ENCODE measurements at regions not wholly inside any gene's neighbourhood (a gene's known extent, or its start where the extent isn't known, plus 50 kb on each side); places are given as distances from the start of the nearest gene placed in this dataset.
A peak's percentile ranks its signal among the peaks of the same experiment; 100 is the strongest.

DNA sequence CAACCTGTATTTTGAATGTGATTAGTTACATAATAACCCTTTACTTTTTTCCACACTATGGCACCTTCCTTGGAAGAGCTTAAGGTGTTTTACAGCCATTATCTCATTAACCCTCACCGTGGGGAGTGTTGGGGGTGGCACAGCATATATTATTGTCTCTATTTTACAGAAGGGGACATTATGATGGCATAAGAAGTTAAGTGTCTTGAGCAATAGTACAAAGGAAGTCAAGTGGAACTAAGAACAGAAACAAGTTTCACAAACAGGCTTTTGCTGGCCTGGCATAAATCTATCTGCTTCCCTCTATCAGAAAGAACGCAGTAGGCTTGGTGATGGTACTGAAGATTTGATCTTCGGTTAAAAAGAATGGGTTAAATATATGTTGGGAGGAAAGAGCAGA lies 169.7 kb upstream of the OTX2 start:
- Histone ChIP-seq H3K9me3 (ENCODE audit: severe bottlenecking) (no peaks in the 10 kb centered on the region), H3K27me3 (ENCODE audit: insufficient read depth, low read depth, severe bottlenecking) (no peaks in the 10 kb centered on the region), H3K36me3 (no peaks in the 10 kb centered on the region), H3K27ac (no peak overlapping the region), H3K4me3 (ENCODE audit: low read depth, low read length) (no peak overlapping the region)
- TF ChIP-seq, protein P1, sequence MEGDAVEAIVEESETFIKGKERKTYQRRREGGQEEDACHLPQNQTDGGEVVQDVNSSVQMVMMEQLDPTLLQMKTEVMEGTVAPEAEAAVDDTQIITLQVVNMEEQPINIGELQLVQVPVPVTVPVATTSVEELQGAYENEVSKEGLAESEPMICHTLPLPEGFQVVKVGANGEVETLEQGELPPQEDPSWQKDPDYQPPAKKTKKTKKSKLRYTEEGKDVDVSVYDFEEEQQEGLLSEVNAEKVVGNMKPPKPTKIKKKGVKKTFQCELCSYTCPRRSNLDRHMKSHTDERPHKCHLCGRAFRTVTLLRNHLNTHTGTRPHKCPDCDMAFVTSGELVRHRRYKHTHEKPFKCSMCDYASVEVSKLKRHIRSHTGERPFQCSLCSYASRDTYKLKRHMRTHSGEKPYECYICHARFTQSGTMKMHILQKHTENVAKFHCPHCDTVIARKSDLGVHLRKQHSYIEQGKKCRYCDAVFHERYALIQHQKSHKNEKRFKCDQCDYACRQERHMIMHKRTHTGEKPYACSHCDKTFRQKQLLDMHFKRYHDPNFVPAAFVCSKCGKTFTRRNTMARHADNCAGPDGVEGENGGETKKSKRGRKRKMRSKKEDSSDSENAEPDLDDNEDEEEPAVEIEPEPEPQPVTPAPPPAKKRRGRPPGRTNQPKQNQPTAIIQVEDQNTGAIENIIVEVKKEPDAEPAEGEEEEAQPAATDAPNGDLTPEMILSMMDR (IDR thresholded peaks at IDR 0.05; ENCODE audit: low read depth, low read length): no peak
- no peak for DNase-seq

DNA sequence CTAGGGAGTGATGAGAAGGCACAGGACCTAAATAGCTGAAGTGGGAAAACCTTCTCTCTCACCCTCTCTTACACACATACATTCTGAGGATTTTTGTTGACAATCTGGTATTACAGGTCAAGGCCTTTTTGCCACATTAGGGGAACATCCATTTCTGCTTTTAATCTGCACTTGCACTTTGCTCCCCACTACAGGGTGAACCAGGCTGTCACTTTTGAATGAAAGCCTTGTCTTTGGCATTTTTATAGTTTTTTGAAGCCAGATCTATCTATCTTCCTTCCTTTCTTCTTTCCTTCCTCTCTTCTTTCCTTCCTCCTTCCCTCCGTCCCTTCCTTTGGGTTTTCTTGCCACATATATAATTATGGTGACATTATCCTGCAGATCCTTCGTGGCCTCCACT lies 165.9 kb upstream of the OTX2 start:
- no peak overlapping the region for H3K27ac ChIP-seq
- no peak overlapping the region for H3K4me3 ChIP-seq (ENCODE audit: low read depth, low read length)
- TF ChIP-seq, protein P1 (IDR thresholded peaks at IDR 0.05; ENCODE audit: low read depth, low read length): no peak
- DNase-seq: no peak
- H3K27me3 ChIP-seq (ENCODE audit: insufficient read depth, low read depth, severe bottlenecking): no peaks in the 10 kb centered on the region
- H3K9me3 ChIP-seq (ENCODE audit: severe bottlenecking): no peaks in the 10 kb centered on the region
- no peaks in the 10 kb centered on the region for H3K36me3 ChIP-seq

DNA sequence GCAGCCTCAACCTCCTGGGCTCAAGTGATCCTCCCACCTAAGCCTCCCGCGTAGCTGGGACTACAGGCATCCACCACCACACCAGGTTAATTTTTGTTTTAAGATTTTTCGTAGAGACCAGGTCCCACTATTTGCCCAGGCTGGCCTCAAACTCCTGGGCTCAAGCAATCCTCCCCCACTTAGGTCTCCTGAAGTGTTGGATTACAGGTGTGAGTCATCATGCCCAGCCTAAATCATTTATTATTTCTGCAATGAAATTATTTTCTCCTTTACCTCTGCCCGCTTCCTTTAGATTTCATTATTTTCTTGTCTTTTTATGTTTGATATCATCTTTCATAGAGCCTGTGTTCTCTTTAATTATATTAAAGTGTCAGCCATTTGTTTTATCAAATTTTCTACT lies 165.2 kb upstream of the OTX2 start:
- no peaks in the 10 kb centered on the region for H3K36me3 ChIP-seq
- no peak overlapping the region for H3K4me3 ChIP-seq (ENCODE audit: low read depth, low read length)
- no peaks in the 10 kb centered on the region for H3K27me3 ChIP-seq (ENCODE audit: insufficient read depth, low read depth, severe bottlenecking)
- H3K27ac ChIP-seq: no peak overlapping the region
- TF ChIP-seq, protein P1 (IDR thresholded peaks at IDR 0.05; ENCODE audit: low read depth, low read length): no peak
- DNase-seq: no peak
- H3K9me3 ChIP-seq (ENCODE audit: severe bottlenecking): no peaks in the 10 kb centered on the region

DNA sequence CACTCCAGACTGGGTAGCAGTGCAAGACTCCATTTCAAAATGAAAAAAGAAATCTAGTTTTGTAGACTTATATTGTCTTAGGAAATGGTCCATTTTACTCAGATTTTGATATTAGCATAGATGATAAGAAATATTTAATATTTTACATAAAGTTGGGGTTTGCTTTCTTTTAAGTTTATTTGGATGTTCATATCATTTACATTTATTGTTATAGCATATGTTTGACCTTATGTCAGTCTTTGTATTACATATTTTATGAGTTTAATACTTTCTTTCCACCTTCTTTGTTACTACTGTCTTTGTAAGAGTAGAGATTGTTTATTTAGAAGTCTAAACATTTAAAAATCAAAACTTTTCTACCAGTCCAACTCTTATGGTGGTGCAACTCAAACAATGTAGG lies 162.7 kb upstream of the OTX2 start:
- DNase-seq: no peak
- no peaks in the 10 kb centered on the region for H3K27me3 ChIP-seq (ENCODE audit: insufficient read depth, low read depth, severe bottlenecking)
- no peak overlapping the region for H3K27ac ChIP-seq
- no peaks in the 10 kb centered on the region for H3K9me3 ChIP-seq (ENCODE audit: severe bottlenecking)
- H3K4me3 ChIP-seq (ENCODE audit: low read depth, low read length): no peak overlapping the region
- TF ChIP-seq, protein P1 (IDR thresholded peaks at IDR 0.05; ENCODE audit: low read depth, low read length): no peak
- H3K36me3 ChIP-seq: no peaks in the 10 kb centered on the region

DNA sequence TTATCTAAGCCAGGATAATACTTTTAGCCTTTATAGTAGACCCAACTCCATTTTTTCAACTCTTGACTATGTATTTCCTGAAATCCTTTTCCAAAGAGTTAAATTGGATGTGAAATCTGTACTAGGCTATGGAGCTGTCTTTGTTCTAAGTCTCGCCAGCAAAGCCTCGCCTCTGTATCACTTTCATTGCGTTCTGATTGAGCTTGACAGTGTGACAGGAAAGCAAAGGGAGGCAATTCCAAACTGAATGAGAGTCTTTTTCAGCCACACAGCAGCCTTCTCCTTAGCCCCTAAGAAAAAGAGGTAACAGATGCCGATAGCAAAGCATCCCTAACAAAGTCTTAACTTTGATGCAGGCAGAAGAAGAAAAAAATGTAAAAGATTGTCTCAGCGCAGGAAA lies 154.6 kb upstream of the OTX2 start:
- Histone ChIP-seq H3K27me3 (ENCODE audit: insufficient read depth, low read depth, severe bottlenecking) (no peaks in the 10 kb centered on the region), H3K9me3 (ENCODE audit: severe bottlenecking) (no peaks in the 10 kb centered on the region), H3K27ac (no peak overlapping the region), H3K36me3 (no peaks in the 10 kb centered on the region), H3K4me3 (ENCODE audit: low read depth, low read length) (peak overlapping the region; percentile 13; the same call in 1 of the 2 replicates)
- TF ChIP-seq, protein P1 (IDR thresholded peaks at IDR 0.05; ENCODE audit: low read depth, low read length): no peak
- DNase-seq: peak; percentile 25

DNA sequence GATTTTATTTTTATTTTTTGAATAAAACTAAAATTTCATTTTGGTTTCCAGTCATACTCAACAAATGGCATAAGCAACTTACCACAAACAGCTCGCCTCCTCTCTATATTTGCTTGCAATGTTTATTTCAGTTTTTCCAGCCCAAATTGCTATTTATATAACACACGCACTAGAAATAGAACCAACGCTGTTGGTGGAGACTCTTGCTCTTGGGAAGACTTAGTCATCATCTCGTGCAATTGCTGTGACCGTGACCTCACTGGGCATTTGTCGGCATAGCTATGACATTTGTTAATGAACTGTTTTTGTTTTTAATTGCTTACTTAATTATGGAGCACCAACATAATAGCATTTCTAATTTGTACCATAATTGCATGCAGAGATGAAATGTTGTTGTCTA lies 153.1 kb upstream of the OTX2 start:
- Histone ChIP-seq H3K27ac (no peak overlapping the region), H3K27me3 (ENCODE audit: insufficient read depth, low read depth, severe bottlenecking) (no peaks in the 10 kb centered on the region), H3K36me3 (no peaks in the 10 kb centered on the region), H3K4me3 (ENCODE audit: low read depth, low read length) (no peak overlapping the region), H3K9me3 (ENCODE audit: severe bottlenecking) (no peaks in the 10 kb centered on the region)
- TF ChIP-seq, protein P1 (IDR thresholded peaks at IDR 0.05; ENCODE audit: low read depth, low read length): no peak
- DNase-seq: no peak

All from WERI-Rb-1 (cell line).